ENCODE measurements at regions not wholly inside any gene's neighbourhood (a gene's known extent, or its start where the extent isn't known, plus 50 kb on each side); places are given as distances from the start of the nearest gene placed in this dataset.

- no peak for DNase-seq (ENCODE audit: low read depth in 1 of 2, low spot score in 1 of 2)
- in situ Hi-C loops (cut with HindIII; ENCODE audit: low pct_unique_long_range_greater_than_20kb, low sequenced_read_pairs) = no loop called here
- TF ChIP-seq JUND (IDR thresholded peaks at IDR 0.05; ENCODE audit: low read depth) = no peak
Observed at GRCh38 chr1:56052041-56052440, 527.3 kb downstream of the PLPP3 start.

GRCh38 chr1:56050911-56051310, 528.5 kb downstream of the PLPP3 start:
- no peak for TF ChIP-seq JUND (IDR thresholded peaks at IDR 0.05; ENCODE audit: low read depth)
- no peak for DNase-seq (ENCODE audit: low read depth in 1 of 2, low spot score in 1 of 2)
- in situ Hi-C loops (cut with HindIII; ENCODE audit: low pct_unique_long_range_greater_than_20kb, low sequenced_read_pairs) = no loop called here

- DNase-seq (ENCODE audit: low read depth in 1 of 2, low spot score in 1 of 2) = no peak
- in situ Hi-C loops (cut with HindIII; ENCODE audit: low pct_unique_long_range_greater_than_20kb, low sequenced_read_pairs) = no loop called here
- no peak for TF ChIP-seq JUND (IDR thresholded peaks at IDR 0.05; ENCODE audit: low read depth)
Observed at GRCh38 chr1:56045477-56045876, 533.9 kb downstream of the PLPP3 start.

- in situ Hi-C loops (cut with HindIII; ENCODE audit: low pct_unique_long_range_greater_than_20kb, low sequenced_read_pairs) = no loop called here
- no peak for TF ChIP-seq JUND (IDR thresholded peaks at IDR 0.05; ENCODE audit: low read depth)
- DNase-seq (ENCODE audit: low read depth in 1 of 2, low spot score in 1 of 2) = no peak
Observed at GRCh38 chr1:56045062-56045461, 534.3 kb downstream of the PLPP3 start.

- DNase-seq (ENCODE audit: low read depth in 1 of 2, low spot score in 1 of 2) = no peak
- TF ChIP-seq JUND (IDR thresholded peaks at IDR 0.05; ENCODE audit: low read depth) = no peak
- in situ Hi-C loops (cut with HindIII; ENCODE audit: low pct_unique_long_range_greater_than_20kb, low sequenced_read_pairs) = no loop called here
Observed at GRCh38 chr1:56036479-56036878, 542.9 kb downstream of the PLPP3 start.

- in situ Hi-C loops (cut with HindIII; ENCODE audit: low pct_unique_long_range_greater_than_20kb, low sequenced_read_pairs) = no loop called here
- DNase-seq (ENCODE audit: low read depth in 1 of 2, low spot score in 1 of 2) = no peak
- TF ChIP-seq JUND (IDR thresholded peaks at IDR 0.05; ENCODE audit: low read depth) = no peak
Observed at GRCh38 chr1:56034847-56035481, 544.4 kb downstream of the PLPP3 start.

GRCh38 chr1:56034222-56034621, 545.1 kb downstream of the PLPP3 start:
- DNase-seq (ENCODE audit: low read depth in 1 of 2, low spot score in 1 of 2) = no peak
- in situ Hi-C loops (cut with HindIII; ENCODE audit: low pct_unique_long_range_greater_than_20kb, low sequenced_read_pairs) = no loop called here
- TF ChIP-seq JUND (IDR thresholded peaks at IDR 0.05; ENCODE audit: low read depth) = no peak

GRCh38 chr1:56033321-56034037, 545.9 kb downstream of the PLPP3 start:
- DNase-seq (ENCODE audit: low read depth in 1 of 2, low spot score in 1 of 2) = no peak
- TF ChIP-seq JUND (IDR thresholded peaks at IDR 0.05; ENCODE audit: low read depth) = no peak
- in situ Hi-C loops (cut with HindIII; ENCODE audit: low pct_unique_long_range_greater_than_20kb, low sequenced_read_pairs) = no loop called here

GRCh38 chr1:56032096-56032676, 547.2 kb downstream of the PLPP3 start:
- DNase-seq (ENCODE audit: low read depth in 1 of 2, low spot score in 1 of 2) = no peak
- TF ChIP-seq JUND (IDR thresholded peaks at IDR 0.05; ENCODE audit: low read depth) = no peak
- in situ Hi-C loops (cut with HindIII; ENCODE audit: low pct_unique_long_range_greater_than_20kb, low sequenced_read_pairs) = no loop called here

- in situ Hi-C loops (cut with HindIII; ENCODE audit: low pct_unique_long_range_greater_than_20kb, low sequenced_read_pairs) = no loop called here
- DNase-seq (ENCODE audit: low read depth in 1 of 2, low spot score in 1 of 2) = no peak
- TF ChIP-seq JUND (IDR thresholded peaks at IDR 0.05; ENCODE audit: low read depth) = no peak
Observed at GRCh38 chr1:56031001-56031400, 548.4 kb downstream of the PLPP3 start.

GRCh38 chr1:56029319-56030003, 549.9 kb downstream of the PLPP3 start:
- in situ Hi-C loops (cut with HindIII; ENCODE audit: low pct_unique_long_range_greater_than_20kb, low sequenced_read_pairs) = no loop called here
- no peak for DNase-seq (ENCODE audit: low read depth in 1 of 2, low spot score in 1 of 2)
- TF ChIP-seq JUND (IDR thresholded peaks at IDR 0.05; ENCODE audit: low read depth) = no peak

- no peak for DNase-seq (ENCODE audit: low read depth in 1 of 2, low spot score in 1 of 2)
- in situ Hi-C loops (cut with HindIII; ENCODE audit: low pct_unique_long_range_greater_than_20kb, low sequenced_read_pairs) = no loop called here
- TF ChIP-seq JUND (IDR thresholded peaks at IDR 0.05; ENCODE audit: low read depth) = no peak
Observed at GRCh38 chr1:56028911-56029310, 550.5 kb downstream of the PLPP3 start.

GRCh38 chr1:56028244-56028643, 551.1 kb downstream of the PLPP3 start:
- no peak for TF ChIP-seq JUND (IDR thresholded peaks at IDR 0.05; ENCODE audit: low read depth)
- in situ Hi-C loops (cut with HindIII; ENCODE audit: low pct_unique_long_range_greater_than_20kb, low sequenced_read_pairs) = no loop called here
- no peak for DNase-seq (ENCODE audit: low read depth in 1 of 2, low spot score in 1 of 2)
